ENCODE measurements at regions not wholly inside any gene's neighbourhood (a gene's known extent, or its start where the extent isn't known, plus 50 kb on each side); places are given as distances from the start of the nearest gene placed in this dataset.
A peak's percentile ranks its signal among the peaks of the same experiment; 100 is the strongest.

DNA sequence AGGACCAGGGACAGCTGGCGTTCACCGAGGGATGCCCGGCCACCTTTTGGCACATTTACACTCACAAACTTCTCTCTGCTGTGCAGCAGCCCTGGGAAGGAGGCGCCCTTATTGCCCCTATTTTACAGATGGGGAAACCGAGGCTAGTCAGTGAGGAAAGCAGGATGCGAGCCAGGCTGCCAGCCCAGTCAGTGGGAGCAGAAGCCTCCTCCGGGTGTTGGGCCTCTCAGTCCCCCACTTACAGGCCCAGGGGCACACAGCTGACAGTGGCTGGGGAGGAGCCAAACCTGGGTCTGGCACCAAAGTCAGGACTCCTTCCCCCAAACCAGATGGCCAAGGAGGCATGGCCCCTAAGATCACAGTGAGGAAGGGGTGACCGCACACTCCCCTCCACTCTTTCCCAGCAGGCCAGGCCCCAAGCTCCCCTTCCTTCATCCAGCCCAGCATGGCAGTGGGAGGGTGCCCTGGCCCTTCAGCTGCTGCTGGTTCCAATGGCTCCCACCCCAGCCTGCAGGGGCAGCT lies 121.4 kb upstream of the ANO1 start:
- peaks cover 0 to 9% of the 10 kb centered on the region in 2 donors for H3K9me3 Mint-ChIP-seq
- H3K27me3 Mint-ChIP-seq = peaks cover 19% of the 10 kb centered on the region
- no peak overlapping the region for H3K27ac Mint-ChIP-seq
- H3K4me1 Mint-ChIP-seq = no peaks in the 10 kb centered on the region
- no peak overlapping the region for H3K4me3 Mint-ChIP-seq
- no peak for DNase-seq
- no peak for ATAC-seq

DNA sequence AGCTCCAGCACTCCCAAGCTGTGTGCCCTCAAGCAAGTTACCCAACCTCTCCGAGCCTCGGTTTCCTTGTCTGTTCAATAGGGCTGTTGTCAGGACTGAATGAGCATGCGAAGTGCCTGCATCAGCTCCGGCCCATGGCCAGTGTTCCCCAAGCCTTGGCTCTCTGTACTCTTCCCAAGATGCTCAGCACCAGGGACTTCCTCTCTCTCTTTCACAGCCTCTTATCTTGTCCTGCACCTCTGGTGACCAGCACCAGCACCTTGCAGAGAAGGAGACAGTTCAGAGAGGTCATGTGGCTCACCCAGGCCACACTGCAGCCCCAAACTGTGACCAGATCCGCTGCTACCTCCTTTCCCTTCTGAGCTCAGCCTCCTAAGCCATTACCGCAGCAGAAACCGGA lies 120.3 kb upstream of the ANO1 start:
- Mint-ChIP-seq H3K9me3 (peaks cover 0 to 9% of the 10 kb centered on the region in 2 donors), H3K27me3 (peaks cover 19% of the 10 kb centered on the region), H3K27ac (no peak overlapping the region), H3K4me1 (no peaks in the 10 kb centered on the region), H3K4me3 (no peak overlapping the region)
- ATAC-seq = no peak
- DNase-seq = no peak

- Mint-ChIP-seq H3K4me3 (no peak overlapping the region), H3K27me3 (peaks cover 19% of the 10 kb centered on the region), H3K4me1 (no peaks in the 10 kb centered on the region), H3K9me3 (peaks cover 0 to 9% of the 10 kb centered on the region in 2 donors), H3K27ac (no peak overlapping the region)
- ATAC-seq (no peak), DNase-seq (no peak)
Observed at GRCh38 chr11:69958308-69958707, 119.8 kb upstream of the ANO1 start.

GRCh38 chr11:69959461-69959860 lies 118.7 kb upstream of the ANO1 start:
- ATAC-seq = no peak
- H3K9me3 Mint-ChIP-seq = peaks cover 0 to 9% of the 10 kb centered on the region in 2 donors
- H3K4me3 Mint-ChIP-seq = no peak overlapping the region
- H3K4me1 Mint-ChIP-seq = no peaks in the 10 kb centered on the region
- DNase-seq = no peak
- no peak overlapping the region for H3K27ac Mint-ChIP-seq
- peaks cover 19% of the 10 kb centered on the region for H3K27me3 Mint-ChIP-seq

GRCh38 chr11:69961738-69962137 lies 116.4 kb upstream of the ANO1 start:
- ATAC-seq (no peak), DNase-seq (no peak)
- no peak overlapping the region for H3K27ac Mint-ChIP-seq
- H3K4me1 Mint-ChIP-seq = no peaks in the 10 kb centered on the region
- no peak overlapping the region for H3K4me3 Mint-ChIP-seq
- peaks cover 0 to 9% of the 10 kb centered on the region in 2 donors for H3K9me3 Mint-ChIP-seq
- peaks cover 11% of the 10 kb centered on the region for H3K27me3 Mint-ChIP-seq

DNA sequence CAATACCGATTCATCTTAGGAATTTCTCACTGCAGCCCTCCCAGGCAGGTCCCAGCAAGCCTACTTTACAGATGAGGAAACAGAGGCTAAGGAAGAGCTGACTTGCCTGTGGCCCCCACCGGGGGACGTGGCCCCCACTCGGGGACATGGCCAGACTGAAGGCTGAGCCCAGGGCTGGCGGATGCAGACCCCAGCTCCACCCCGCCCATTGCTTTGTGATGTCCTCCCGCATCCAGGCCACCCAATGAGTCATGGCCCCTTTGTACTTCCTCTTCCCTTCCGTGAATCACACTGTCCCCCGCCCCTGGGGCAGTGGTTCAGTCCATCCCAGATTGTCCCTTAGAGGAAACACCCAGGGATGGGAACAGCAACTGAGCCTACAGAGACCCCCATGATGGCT lies 116.0 kb upstream of the ANO1 start:
- DNase-seq = no peak
- H3K27ac Mint-ChIP-seq = no peak overlapping the region
- no peak overlapping the region for H3K4me3 Mint-ChIP-seq
- no peak for ATAC-seq
- peaks cover 0 to 9% of the 10 kb centered on the region in 2 donors for H3K9me3 Mint-ChIP-seq
- H3K27me3 Mint-ChIP-seq = peaks cover 11% of the 10 kb centered on the region
- H3K4me1 Mint-ChIP-seq = no peaks in the 10 kb centered on the region

DNA sequence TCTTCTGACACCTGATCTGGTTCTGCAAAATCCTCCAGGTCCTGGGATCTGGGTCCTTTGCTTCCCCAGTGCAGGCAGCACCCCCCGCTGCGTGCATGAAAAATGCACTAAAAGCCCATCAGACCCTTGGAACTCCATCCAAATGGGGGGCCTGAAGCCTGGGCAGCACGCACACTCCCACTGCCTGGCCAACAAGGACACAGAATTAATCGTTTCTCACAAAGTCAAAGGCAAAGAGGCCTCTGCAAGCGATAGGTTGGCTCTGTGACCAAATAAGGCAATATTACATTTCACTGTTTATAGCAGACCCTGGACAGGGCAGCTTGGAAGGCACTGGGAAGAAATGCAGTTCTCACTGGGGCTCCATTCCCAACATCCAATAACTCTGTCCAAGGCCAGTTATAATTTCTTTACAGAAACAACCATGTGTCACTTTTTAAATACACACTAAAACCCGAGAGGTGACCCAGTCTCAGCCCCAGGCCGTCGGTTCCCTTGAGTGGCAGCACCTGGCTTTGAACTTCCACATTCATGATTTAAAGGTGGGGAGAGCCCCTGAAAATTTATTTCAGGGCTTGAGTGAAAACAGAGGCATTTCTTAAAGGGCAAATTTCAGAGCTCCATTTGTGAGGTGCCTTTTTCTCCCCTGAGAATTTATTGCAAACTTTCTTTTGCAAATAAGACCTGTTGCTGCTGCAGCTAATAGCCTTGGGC lies 114.4 kb upstream of the ANO1 start:
- Mint-ChIP-seq H3K9me3 (peaks cover 0 to 9% of the 10 kb centered on the region in 2 donors), H3K4me3 (no peak overlapping the region), H3K27me3 (peaks cover 11% of the 10 kb centered on the region), H3K27ac (no peak overlapping the region), H3K4me1 (no peaks in the 10 kb centered on the region)
- DNase-seq = no peak
- ATAC-seq = no peak

DNA sequence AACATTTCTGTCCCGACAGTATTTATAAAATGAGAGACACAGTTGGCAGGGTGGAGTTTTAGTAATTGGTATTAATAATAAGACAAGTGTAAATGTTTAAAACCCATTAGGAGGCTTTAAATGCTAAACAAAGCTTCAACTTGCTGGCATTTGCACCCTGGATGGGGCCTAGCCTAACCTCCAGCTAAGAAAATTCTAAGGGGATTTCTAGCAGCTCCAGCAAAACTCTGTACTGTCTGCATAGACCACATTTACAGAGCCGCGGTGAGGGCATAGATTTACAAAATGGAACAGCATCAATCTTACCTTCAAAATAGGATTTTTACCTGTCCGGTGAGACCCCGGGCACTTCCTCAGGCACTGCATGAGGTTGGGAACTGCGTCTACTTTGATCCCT lies 113.9 kb upstream of the ANO1 start:
- Mint-ChIP-seq H3K9me3 (peaks cover 0 to 6% of the 10 kb centered on the region in 2 donors), H3K27ac (no peak overlapping the region), H3K4me1 (no peaks in the 10 kb centered on the region), H3K27me3 (peaks cover 11% of the 10 kb centered on the region), H3K4me3 (no peak overlapping the region)
- no peak for DNase-seq
- ATAC-seq = no peak

DNA sequence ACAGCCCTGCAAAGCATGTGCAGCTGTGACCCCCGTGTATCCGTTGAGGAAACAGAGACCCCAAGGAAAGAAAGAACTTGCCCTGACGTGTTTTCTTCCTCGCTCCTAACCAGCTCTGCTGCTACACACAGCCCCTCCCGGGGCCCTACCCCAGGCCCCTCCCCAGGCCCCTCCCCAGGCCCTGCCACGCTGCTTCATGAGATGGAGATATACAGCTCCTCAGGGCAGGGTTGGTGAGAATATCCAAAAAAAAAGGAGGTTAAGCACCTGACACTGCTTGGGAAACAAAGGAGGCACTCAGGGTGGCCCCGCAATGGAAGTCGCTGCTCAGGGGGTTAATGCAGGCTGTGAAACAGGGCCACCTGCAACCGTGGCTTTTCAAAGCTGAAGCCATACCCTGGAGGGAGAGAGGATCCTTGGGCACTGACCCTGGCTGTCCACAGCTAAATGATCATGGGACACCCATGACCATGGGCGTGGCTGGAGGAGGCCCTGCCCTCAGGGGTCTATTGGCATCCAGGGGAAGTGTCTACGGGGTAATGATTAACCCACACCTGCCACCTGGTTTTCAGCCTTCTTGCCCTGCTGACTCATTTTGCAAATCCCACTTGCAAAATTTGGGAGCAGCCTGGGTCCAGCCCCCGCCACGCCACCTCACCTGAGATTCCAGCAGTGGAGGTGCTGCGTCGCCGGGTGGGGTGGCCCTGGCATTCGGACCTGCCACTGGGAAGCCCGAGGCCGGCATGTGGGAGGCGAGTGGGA lies 112.1 kb upstream of the ANO1 start:
- peaks cover 15% of the 10 kb centered on the region for H3K27me3 Mint-ChIP-seq
- no peak overlapping the region for H3K27ac Mint-ChIP-seq
- H3K4me3 Mint-ChIP-seq = no peak overlapping the region
- no peak for ATAC-seq
- no peak for DNase-seq
- peaks cover 16% of the 10 kb centered on the region for H3K4me1 Mint-ChIP-seq
- H3K9me3 Mint-ChIP-seq = no peaks in the 10 kb centered on the region

GRCh38 chr11:69966583-69966835 lies 111.6 kb upstream of the ANO1 start:
- peaks cover 20% of the 10 kb centered on the region for H3K27me3 Mint-ChIP-seq
- H3K4me1 Mint-ChIP-seq = peaks cover 19% of the 10 kb centered on the region
- ATAC-seq = no peak
- no peak for DNase-seq
- H3K27ac Mint-ChIP-seq = no peak overlapping the region
- H3K9me3 Mint-ChIP-seq = no peaks in the 10 kb centered on the region
- H3K4me3 Mint-ChIP-seq = no peak overlapping the region

DNA sequence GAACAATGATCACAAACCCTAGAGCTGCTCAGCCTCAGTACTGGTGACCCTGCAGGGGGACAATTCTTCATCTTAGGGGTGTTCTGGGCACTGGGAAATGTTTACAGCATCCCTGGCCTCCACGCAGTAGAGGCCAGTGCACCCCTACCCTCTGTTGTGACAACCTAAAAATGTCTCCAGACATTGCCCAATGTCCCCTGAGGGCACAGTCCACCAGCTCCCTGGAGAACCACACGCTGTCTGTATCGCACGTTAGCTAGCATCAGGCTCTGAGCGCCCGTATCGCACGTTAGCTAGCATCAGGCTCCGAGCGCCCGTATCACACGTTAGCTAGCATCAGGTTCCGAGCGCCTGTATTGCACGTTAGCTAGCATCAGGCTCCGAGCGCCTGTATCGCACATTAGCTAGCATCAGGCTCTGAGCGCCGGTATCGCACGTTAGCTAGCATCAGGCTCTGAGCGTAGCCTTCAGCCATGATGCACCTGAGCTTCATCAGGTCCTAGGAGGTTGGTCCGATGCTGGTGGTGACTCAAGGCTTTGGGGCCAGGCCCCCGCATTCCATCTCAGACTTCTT lies 111.1 kb upstream of the ANO1 start:
- Mint-ChIP-seq H3K27ac (no peak overlapping the region), H3K27me3 (peaks cover 23% of the 10 kb centered on the region), H3K4me3 (no peak overlapping the region), H3K4me1 (peaks cover 21% of the 10 kb centered on the region), H3K9me3 (no peaks in the 10 kb centered on the region)
- ATAC-seq = no peak
- no peak for DNase-seq

- no peak for DNase-seq
- Mint-ChIP-seq H3K4me1 (peaks cover 21% of the 10 kb centered on the region), H3K27ac (no peak overlapping the region), H3K4me3 (no peak overlapping the region), H3K27me3 (peaks cover 23% of the 10 kb centered on the region), H3K9me3 (no peaks in the 10 kb centered on the region)
- no peak for ATAC-seq
Observed at GRCh38 chr11:69967484-69967883, 110.6 kb upstream of the ANO1 start.

GRCh38 chr11:69968396-69969347 lies 109.4 kb upstream of the ANO1 start:
- DNase-seq = no peak
- H3K27ac Mint-ChIP-seq = no peak overlapping the region
- peaks cover 23% of the 10 kb centered on the region for H3K27me3 Mint-ChIP-seq
- H3K9me3 Mint-ChIP-seq = no peaks in the 10 kb centered on the region
- H3K4me3 Mint-ChIP-seq = no peak overlapping the region
- ATAC-seq = no peak
- peaks cover 21% of the 10 kb centered on the region for H3K4me1 Mint-ChIP-seq

DNA sequence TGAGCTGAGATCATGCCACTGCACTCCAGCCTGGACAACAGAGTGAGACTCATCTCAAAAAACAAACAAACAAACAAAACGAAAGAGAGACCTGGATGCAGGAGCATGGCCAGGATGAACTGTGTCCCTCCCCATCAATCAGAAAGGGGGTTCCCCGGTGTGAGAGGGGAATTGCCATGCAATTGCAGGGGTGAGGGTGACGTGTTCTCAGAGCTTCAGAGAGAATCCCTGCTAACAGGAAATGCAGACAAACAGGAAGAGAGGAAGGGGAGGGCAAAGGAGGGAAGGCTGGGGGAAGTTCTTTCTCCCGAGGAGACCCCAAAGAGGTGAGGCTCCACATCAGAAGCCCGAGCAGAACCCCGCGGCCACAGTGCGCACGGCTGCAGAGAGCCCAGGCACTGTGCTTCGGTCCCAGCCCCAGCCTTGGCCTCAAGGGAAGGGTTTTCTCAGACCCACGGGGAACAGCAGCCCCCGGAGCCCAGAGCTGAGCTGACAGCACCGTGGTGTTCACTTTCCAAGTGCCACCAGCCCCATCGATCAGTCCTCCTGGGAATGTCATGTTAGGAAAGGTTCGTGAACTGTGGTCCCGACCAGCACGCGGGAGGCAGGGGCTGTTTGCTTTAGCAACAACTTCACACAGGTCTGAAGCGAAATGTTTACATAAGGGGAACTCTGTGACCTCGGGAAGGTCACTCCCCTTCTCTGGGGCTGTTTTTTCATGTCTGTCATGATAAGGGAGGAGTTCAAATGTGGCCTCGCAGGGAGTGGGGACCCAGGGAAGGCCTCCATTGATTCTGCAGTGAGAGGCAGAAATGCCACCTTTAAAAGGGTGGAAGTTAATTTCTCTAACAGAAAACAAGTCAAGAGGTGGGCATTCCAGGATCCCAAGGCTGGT lies 108.0 kb upstream of the ANO1 start:
- Mint-ChIP-seq H3K27me3 (peaks cover 23% of the 10 kb centered on the region), H3K27ac (peak overlapping the region; percentile 67 to 68), H3K4me3 (peak overlapping the region; percentile 61 to 66), H3K9me3 (no peaks in the 10 kb centered on the region), H3K4me1 (peaks cover 21% of the 10 kb centered on the region)
- DNase-seq (peak in 1 of 2 donors; percentile 25), ATAC-seq (peak; percentile 68)
